ENCODE measurements at regions not wholly inside any gene's neighbourhood (a gene's known extent, or its start where the extent isn't known, plus 50 kb on each side); places are given as distances from the start of the nearest gene placed in this dataset.

DNA sequence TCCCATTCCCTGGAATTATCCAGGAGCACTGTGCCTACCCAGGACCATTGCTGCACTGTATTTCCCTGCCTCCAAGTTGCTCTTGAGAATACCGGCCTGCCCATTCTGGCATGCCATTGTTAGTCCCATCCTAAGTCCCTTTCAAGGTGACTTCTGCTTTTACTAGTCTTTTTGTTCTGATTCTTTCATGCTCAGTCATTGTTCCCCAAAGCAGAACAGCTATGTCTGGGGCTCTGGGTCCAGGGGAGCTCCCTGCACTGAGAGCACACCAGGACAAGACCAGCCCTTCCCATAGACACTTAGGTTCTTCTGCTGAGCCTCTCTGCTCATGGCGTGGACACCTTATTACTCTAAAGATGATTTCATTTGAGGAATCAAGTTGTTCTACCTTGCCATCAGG lies 388.9 kb upstream of the KLF4 start:
- TF ChIP-seq, protein P1, sequence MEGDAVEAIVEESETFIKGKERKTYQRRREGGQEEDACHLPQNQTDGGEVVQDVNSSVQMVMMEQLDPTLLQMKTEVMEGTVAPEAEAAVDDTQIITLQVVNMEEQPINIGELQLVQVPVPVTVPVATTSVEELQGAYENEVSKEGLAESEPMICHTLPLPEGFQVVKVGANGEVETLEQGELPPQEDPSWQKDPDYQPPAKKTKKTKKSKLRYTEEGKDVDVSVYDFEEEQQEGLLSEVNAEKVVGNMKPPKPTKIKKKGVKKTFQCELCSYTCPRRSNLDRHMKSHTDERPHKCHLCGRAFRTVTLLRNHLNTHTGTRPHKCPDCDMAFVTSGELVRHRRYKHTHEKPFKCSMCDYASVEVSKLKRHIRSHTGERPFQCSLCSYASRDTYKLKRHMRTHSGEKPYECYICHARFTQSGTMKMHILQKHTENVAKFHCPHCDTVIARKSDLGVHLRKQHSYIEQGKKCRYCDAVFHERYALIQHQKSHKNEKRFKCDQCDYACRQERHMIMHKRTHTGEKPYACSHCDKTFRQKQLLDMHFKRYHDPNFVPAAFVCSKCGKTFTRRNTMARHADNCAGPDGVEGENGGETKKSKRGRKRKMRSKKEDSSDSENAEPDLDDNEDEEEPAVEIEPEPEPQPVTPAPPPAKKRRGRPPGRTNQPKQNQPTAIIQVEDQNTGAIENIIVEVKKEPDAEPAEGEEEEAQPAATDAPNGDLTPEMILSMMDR (IDR thresholded peaks at IDR 0.05; ENCODE audit: insufficient read depth, low read depth, low read length), result no peak
- TF ChIP-seq EZH2 (IDR thresholded peaks at IDR 0.05; ENCODE audit: insufficient read depth, low read length), result no peak

Data from astrocyte (in vitro differentiated cells and primary cell).